GM19328 (cell line): ENCODE measurements at regions not wholly inside any gene's neighbourhood (a gene's known extent, or its start where the extent isn't known, plus 50 kb on each side); places are given as distances from the start of the nearest gene placed in this dataset.

ENCODE experiments used
- ATAC-seq: cut with Tn5 transposase; IDR thresholded peaks from one replicate; pipeline ENCODE4 v1.9.1; 2021; ENCODE audit warnings: mild to moderate bottlenecking, moderate library complexity; ENCODE audit not compliant: unreplicated experiment

DNA sequence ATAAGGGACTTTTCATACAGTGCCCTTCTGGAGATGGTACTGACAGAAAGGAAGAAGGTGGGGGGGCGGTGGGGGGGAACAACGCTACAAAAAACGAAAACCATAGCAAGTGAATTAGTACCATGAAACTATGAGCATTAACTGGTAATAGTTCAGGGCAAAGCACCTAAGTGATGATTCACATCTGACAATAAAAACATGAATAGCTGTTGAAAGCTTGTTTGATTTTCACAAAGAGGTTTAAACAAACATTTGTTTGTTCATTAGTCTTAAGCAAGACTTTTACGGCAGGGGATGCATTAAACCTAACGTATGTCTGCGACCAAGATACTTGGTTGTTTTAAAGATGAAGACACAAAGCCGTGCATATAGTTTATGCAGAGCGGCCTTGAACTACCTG lies 177.5 kb downstream of the LMO4 start:
- ATAC-seq = no peak

DNA sequence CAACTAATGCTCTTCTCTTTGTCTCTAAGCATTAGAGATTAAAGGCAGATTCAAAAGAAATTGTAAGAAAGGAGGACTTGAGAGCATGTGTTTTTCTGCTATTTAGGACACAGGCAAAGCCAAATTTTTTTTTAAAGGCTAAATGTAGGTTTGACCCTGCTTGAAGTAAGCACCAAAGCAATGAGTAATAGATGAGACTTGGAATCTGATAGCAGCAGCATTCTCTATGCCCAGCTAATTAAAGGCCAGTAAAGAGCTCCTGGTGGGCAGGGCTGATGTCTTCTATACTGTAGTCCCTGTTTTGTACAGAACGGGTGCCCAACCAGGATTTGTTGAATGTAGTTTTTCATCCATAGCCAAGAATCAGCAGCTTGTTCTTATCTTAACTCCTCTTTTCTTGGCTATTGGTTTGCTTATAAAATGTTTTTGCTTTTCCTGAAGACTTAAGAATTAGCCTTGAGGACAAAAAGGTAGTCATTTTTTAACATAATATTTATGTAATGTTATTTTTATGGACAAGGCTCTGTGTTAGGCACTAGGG lies 179.6 kb downstream of the LMO4 start:
- no peak for ATAC-seq

DNA sequence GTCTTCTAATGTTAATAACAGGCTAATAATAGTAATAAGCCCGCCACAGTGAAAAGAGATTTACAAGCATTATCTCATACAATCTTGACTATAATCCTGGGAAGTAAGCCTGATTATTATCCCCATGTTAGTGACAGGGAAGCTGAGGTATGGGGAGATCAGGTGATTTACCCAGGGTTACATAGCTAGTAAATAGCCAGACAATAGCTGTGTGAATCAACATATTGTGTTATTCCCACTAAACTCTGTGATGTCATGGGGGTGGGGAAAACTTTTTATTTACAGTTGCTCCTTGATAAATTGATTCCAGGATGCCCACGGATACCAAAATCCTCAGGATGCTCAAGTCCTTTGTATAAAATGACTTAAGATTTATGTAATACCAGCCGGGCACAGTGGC lies 181.9 kb downstream of the LMO4 start:
- ATAC-seq = no peak

DNA sequence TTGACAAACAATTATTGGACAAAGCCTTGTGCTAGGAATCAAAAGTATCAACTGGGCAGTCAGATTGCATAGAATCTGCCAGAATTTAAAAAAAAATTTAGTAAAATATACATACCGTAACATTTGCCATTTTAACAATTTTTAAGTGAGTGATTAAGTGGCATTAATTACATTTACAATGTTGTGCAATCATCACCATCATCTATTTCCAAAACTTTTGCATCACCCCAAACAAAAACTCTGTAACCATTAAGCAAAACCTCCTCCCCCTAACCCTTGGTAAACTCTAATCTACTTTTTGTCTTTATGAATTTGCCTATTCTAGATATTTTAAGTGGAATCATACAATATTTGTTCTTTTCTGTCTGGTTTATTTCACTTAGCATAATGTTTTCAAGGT lies 182.8 kb downstream of the LMO4 start:
- ATAC-seq = no peak

DNA sequence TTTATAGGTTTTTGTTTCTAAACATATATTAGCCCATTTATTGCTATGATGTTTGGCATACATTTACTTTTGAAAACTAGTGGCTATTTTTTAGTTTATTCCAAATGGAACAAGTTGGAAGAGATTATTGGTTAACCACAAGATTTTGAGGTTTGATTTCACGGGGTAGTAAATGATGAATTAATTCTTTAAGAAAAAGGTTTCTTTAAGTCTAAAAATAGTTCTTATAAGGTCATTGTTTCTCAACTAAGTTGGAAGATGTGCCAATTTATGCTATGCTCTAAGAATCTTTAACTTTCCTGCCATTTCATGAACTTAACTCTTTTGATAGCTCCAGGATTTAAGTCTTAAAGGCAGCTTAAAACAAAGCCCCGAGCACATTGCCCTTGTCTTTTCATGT lies 183.8 kb downstream of the LMO4 start:
- no peak for ATAC-seq

DNA sequence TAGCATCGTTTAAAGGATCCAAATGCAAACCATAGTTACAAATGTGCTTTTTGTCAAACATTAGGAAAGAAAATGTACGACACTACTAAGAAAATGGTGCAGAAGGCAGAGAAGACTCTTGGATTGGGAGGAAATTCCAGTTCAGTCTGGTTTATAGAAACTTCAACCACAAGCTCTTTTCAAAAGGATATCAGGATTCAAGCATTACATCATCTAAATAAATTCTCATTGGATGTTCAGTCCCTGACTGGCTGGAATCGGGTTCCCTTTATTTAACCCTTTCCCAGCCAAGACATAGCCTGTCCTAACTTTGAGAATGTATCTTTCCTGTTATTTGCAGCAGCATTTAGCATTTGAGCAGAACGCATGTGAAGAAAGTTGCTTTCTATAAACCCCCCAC lies 184.6 kb downstream of the LMO4 start:
- ATAC-seq = no peak

DNA sequence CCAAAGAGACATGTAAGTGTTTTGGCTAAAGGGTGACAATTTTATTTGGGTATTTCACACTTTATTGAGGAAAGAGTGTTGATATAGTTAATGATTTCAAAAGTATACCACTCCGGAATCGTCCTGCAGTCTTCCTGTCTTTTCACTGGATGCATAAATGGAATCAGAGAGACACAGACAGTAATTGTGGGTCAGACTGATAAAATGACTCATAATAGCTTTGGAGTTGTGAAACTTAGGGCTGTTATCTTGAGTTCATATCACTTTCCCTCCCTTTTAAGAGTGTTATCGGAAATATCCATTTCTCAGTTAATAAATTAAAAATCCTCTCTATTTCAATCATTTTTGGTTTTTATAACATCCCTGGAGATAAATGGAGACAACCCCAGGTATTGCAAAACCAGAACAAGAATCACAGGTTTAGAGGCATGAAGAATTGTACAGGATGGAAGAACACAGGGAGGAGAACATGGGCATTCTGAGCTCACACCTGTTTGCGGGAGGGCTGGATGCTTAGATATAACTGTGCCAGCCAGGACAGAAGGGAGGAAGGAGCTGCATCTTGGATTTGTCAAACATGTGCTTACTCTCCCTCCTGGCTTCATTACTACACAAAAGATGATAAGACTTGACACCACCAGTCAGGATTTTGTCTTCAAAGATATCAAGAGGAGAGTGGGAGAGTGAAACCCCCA lies 185.4 kb downstream of the LMO4 start:
- ATAC-seq = no peak

DNA sequence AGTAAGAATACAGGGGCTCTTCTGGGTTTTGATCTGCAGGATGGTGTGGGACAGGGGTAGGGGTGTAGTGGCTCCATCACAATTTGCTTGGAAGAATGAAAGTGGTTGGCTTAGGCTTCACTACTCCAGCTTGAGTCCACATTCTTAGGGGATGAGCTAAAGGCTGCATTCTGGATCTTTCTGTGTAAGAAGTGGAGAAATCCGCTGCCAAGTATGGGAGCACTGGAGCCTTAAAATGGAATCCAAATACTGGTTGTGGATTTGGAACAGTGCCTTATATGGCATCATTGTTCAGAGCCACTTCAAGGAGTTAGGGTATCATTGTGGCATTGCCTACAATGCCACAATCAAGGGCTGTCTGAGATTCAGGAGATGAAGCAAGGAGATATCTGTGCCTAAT lies 187.1 kb downstream of the LMO4 start:
- no peak for ATAC-seq

DNA sequence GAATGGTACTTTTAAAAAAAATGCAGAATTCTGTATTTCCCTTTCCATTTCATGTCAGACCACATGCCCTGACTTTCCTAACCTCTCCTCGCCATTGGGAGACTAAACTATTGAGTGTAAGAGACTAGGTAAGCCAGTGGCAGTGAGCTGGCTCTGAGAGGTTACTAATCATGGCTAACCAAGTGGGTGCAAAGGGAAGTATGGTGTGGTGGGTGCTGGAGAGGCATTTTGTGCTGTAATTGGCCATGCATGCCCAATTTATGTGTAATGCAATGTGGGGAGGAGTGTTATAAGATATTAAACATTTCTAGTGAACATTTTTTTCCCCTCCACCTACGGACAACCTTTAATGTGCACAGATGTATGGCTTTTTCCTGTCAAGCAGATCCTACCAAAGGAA lies 190.1 kb downstream of the LMO4 start:
- no peak for ATAC-seq

DNA sequence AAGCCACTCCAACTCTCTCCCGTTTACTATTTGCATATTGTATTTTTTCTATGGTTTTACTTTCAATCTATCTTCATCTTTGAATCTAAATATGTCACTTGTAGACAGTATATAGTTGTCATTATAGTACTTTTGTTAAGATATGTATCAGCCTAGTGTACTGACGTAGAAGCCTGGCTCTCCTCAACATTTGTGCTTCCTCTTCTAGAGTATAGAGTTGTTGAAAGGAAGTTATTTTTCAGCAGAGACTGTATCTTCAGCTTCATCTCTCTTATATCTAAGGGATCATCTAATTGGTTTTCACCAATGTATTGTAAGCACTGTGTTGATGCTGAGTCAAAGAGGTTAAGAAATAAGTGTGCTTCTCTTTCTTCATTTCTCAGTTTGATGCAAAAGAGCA lies 192.8 kb downstream of the LMO4 start:
- no peak for ATAC-seq

DNA sequence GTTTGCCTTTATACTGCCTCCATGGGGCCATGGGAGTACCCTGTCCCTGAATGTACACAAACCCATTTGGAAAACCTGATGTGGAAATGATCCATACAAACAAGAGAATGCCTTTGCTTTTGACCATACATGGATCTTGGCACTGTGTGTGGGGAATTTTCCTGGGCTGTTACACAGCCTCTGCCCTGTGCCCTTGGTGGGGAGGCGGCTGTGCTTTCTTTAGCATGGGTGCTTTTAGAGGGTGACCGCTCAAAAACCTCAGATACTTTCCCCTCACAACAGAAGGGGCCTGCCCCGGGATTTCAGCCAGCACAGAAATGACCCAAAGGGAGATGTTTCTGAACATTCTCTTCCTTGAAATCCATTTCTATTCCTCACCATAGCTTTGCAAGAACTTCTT lies 194.8 kb downstream of the LMO4 start:
- ATAC-seq = no peak

DNA sequence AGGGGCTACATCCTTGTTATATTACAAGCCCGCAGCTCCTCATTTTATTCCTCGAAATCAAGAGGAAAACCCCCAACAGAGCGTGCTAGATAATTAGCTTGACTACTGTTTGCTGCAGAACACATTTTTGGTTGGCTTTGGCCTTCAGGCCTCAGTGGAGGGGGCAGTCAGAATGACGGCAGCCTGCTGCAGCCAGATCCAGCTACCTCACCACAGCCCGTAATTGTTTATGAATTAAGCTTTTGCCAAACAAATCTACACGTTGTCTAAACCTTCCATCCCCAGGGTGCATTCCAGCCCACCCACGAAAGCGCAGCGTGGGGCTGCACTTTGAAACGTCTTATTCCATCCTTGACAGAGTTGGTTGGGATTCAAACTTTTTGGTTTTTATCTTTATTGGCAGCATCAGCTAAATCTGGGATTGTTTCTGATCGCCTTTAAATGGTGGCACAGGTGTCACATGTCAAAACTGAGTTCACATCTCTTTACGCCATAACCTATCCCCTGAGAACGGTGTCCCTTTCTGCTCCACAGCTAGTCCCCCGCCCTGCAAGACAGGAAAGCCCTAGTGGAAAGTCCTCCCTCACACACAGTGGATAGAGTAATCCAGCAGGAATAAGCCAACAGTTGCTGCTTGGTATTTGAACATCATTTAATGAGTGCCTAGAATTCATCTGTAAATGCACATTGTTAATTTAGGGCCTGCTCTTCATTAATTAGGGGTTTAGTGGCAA lies 195.5 kb downstream of the LMO4 start:
- no peak for ATAC-seq

DNA sequence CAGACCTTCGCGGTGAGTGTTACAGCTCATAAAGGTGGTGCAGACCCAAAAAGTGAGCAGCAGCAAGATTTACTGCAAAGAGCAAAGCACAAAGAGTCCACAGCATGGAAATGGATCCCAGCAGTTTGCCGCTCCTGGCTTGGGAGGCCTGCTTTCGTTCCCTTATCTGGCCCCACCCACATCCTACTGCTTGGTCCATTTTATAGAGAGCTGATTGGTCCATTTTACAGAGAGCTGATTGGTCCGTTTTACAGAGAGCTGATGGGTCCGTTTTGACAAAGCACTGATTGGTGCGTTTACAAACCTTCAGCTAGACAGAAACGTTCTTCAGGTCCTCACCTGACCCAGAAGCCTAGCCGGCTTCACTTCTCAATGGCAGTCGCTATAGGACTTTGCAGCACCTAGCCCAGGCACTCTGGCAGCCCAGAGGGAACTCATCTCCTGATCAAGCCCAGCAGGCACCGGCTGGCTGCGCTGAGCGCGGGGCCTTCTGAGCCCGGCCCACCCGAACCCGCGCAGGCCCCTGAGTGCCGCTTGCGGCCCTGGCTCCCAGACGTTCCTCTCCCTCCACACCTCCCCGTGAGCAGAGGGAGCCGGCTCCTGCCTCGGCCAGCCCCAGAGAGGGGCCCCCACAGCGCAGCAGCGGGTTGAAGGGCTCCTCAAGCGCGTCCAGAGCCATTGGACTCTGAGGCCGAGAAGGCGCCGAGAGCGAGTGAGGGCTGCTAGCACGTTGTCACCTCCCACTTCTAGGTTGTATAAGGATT lies 200.3 kb downstream of the LMO4 start:
- ATAC-seq = no peak

DNA sequence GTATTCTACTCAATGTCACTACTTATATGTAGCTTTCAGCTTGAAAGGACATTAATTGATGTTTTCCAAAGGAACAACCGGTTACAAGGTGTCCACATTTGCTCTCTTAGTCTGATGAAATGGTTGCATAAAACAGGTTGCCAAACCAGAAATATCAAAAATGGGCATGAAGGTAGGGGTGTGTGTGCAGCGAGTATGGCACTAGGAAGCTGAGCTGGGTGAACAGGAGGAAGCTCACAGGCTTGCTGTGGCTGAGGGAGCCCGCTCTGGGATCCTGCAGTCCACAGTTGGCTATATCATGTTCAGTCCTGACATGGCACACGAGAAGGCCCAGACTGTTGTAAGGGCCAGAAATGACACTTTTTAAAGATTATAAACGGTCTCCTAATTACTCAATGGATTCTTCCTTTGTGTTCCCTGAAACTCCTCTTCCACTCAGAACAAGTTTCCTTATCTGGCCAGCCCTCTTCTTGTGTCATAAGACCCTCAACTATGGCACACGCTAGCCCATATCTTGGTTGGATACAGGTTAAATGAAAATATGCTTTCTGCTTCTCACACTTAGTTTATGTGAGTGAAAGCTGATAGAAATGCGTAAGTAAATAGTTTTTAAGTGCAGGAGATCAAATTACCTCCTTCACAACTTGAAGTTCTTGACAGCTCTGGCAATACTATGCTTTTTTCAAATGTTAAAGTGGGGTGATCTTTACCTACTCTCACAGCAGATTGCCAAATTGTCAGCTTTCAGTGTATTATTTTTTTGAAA lies 201.5 kb downstream of the LMO4 start:
- ATAC-seq = no peak

DNA sequence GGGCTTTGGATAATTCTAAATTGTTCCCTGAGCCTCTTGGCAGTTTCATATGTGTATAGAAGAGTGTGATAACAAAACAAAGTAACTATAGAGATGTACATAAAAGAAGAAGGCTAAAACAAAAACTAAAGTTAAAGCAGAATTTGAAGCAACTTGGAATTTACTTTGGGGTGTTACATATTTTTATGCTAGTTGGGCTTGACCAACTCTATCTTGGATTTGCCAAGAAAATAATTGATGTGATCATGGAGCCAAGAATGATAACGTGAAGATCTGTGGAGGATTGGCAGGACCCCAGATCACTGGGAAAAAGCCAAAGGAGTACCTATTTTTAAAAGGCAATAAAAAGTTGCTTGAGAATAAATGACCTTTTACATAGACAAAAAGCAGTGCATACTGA lies 206.9 kb downstream of the LMO4 start:
- no peak for ATAC-seq

DNA sequence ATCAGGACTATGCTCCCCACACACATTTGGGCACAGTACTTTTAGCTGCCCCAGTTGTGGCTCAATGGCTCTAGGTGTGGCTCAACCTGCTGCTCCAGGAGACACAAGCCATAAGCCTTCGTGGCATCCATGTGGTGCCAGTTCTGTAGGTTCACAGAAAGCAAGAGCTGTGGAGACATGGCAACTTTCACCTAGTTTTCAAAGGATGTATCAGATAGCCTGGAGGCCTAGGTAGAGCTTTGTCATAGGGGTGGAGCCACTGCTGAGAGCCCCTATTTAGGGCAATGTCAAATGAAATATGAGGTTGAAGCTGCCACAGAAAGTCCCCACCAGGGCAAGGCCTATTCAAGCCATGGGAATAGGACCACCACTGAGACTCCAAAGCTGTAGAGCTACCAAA lies 210.5 kb downstream of the LMO4 start:
- no peak for ATAC-seq

DNA sequence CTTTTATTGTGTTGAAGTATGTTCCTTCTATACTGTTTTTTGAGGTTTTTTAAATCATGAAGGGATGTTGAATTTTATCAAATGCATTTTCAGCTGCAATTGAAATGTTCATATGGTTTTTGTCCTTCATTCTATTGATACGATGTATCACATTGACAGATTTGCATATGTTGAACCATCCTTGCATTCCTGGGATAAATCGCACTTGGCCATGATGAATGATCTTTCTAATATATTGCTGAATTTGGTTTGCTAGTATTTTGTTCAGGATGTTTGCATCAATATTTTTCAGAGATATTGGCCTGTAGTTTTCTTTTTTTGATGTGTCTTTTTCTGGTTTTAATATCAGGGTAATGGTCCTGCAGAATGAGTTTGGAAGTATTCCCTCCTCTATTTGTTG lies 214.0 kb downstream of the LMO4 start:
- ATAC-seq = no peak

DNA sequence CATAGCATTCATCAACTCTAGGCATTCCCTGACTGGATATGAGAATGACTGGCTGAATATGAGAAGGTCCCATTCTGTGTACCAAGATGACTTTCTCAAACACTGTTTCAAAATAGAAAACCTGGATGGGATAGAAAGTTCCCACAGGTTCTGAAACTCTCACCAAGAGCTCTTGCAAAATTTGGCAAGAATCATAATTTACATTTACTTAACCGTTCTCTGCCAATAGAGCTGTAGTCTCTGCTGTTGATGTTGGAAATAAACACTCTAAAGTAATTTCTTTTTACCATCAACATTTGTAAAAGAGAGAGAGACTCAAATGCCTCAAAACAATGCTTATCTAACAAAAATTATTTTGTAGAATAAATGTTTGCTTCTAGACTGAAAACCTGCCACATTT lies 221.1 kb downstream of the LMO4 start:
- ATAC-seq = no peak

DNA sequence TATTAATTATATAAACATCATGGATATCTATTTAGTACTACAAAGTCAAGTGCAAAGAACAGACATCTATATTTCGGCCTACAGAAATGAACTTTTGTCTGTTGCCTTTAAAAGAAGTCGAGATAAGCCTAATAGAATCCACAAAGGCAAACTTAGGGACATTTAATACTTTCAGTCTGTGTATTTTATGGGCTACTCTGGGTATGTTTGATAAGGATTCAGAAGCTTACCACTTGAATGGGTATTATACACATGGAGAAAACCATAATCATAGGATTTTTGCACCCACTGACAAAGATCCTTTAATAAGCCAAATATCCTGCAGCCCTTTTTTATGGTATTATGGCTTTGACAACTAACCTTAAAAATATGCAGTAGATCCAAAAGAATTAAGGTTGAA lies 224.8 kb downstream of the LMO4 start:
- ATAC-seq = no peak

DNA sequence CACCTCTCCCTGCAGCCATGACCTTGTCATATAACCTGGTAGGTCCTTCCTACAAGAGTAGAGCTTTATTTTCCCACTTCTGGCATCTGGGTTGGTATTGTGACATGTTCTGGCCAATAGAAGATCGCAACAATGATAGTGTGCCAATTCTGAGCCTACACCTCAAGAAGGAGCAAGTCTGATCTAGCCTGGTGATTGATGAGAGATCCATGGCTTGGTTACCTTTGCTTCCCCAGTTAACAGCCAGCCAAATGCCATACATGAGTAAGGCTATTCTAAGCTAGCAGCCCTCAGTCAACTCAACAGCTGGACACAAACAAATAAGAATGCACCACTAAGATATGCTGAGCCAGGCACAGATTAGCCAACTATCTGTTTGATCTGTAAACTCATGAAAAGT lies 226.7 kb downstream of the LMO4 start:
- no peak for ATAC-seq

DNA sequence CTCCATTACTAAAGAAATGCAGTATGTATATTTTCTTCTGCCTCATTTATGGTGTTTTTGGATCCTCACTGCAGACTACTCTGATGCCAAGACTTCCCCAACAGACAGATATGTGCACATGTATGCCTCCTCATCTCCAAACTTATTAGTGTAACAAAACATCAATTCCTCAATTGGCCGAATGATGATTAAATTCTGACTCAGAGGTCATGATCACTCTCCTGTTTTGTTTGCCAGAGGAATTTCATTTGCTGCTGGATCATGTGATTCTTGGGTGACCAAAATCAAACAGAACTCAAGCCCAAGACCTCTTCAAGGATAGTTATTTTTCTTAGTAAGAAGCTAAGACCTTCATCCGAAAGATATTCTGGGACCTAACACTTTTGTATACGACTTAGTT lies 227.6 kb downstream of the LMO4 start:
- no peak for ATAC-seq
